NCI-H446 treated with DMSO at 0.1 percent for 48 hours (cell line): ENCODE measurements at regions not wholly inside any gene's neighbourhood (a gene's known extent, or its start where the extent isn't known, plus 50 kb on each side); places are given as distances from the start of the nearest gene placed in this dataset.

Source experiments
- DNase-seq: peaks from one replicate; lab custom pipeline; 2025; lab: John Stamatoyannopoulos, UW

- DNase-seq = peak; percentile 95
These were observed 53.0 kb upstream of the ANKEF1 start for GRCh38 chr20:9981829-9982228.

DNA sequence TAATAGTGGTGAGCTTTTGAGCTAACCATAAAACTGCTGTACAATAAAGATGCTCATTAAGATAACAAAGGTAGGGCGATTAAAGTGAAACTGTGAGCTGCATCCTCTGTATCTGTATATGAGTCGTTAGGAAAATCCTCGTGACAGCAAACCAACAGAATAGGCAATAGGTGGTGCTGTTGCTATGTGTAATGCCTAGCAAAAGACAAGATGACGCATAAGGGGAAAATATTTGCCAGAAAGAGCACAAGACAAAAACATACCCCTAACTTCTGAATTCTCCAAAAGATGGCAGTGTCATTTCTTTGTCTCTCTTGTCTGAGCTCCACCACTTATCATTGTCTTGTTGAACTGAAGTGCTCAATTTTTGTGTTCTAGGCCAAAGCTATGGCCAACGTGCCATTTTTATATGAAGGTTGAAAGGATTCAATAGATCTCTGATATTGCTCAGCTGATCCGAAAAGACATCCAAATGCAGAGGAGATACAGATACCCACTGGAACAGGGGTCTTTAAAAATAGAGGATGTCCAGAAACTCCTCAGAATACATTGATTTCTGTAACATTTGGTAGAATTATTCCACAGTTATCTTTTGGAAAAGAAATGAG lies 56.3 kb upstream of the ANKEF1 start:
- peak; percentile 97 for DNase-seq

GRCh38 chr20:9977629-9978028 lies 57.2 kb upstream of the ANKEF1 start:
- no peak for DNase-seq

DNA sequence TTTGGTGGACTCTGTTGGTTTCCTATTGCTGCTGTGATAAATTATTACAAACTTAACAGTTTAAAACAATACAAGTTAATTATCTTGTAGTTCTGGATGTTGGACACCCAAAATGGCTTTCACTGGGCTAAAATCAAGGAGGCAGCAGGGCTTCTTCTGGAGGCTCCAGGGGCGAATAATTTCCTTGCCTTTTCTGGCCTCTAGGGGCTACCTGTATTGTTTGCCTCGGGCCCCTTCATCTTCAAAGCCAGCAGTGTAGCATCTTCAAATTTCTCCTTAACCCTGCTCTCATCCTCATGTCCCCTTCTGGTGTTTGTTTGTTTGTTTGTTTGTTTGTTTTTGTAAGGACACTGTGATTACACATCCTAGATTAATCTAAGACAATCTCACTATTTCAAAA lies 60.5 kb upstream of the ANKEF1 start:
- no peak for DNase-seq

DNA sequence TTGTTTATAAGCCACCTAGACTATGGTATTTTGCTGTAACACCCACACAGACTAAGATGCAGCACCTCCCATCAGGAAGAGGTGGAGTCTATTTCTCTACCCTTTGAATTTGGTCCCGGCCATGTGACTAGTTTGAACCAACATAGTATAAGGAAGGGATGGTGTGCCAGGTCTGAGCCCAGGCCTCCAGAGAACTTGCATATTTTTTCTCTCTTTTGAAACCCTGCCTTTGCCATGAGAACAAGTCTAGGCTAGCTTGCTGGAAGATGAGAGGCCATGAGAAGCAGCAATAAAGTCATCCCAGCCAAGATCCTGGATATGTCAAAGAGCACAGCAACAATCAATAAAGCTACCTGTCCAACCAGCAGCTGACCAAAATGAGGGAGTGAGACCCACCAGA lies 63.0 kb upstream of the ANKEF1 start:
- no peak for DNase-seq

- no peak for DNase-seq
These were observed 65.2 kb upstream of the ANKEF1 start for GRCh38 chr20:9969626-9970025.

GRCh38 chr20:9968015-9968414 lies 66.8 kb upstream of the ANKEF1 start:
- no peak for DNase-seq

- no peak for DNase-seq
These were observed 67.8 kb upstream of the ANKEF1 start for GRCh38 chr20:9966966-9967365.

DNA sequence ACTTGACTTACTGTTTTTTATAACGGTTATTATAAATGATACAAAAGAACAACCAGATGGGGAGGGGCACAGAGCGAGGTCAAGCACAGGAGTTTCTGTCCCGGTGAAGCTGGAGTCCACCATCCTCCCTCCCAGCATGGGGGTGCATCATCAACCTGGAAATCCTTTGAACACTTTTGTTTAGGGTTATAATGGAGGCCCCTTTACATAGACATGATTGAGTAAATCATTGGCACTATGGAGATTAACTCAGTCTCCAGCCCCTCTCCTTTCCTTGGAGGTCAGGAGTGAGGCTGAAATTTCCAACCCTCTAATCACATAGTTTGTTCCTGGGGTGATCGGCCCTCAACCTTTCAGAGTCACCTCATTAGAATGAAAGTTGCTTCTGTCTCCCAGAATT lies 71.8 kb upstream of the ANKEF1 start:
- no peak for DNase-seq

- DNase-seq = no peak
These were observed 76.1 kb upstream of the ANKEF1 start for GRCh38 chr20:9958693-9959092.

DNA sequence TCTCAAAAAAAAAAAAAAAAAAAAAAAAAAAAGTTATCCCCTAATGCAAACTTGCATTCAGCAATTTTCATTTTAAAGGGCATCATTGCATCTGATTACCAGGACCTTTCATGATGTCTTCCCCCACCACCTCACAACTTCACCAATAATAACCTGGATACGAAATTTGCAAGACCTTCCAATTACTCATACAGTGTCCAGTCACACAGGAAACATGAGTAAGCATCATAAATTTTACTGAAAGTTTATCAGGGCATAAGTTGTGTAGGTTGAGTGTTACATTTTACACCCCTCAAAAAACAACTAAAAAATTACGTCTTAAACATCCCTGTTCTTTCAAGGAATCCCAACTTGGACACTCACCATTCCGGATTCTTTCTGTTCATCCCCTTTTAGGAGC lies 79.1 kb upstream of the ANKEF1 start:
- DNase-seq = no peak

DNA sequence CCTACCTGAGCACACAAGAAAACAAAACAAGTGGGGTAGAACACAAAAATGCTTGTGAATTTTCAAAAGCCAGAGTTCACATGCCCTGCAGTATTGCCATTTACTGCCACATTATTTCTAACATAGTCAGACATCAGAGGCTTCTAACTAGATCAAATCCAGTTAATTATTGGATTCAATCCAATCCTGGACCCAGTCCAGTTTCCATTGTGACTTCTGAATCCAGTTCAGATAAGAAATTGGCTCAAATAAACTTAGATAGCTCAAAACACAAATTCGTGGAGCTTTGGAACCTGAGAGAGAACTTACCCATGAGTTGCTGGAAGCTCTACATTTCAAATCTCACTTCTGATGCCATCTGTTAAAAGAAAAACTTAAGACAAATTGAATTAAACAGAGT lies 85.2 kb upstream of the ANKEF1 start:
- peak; percentile 20 for DNase-seq

- DNase-seq = no peak
These were observed 89.4 kb upstream of the ANKEF1 start for GRCh38 chr20:9945408-9945807.

DNA sequence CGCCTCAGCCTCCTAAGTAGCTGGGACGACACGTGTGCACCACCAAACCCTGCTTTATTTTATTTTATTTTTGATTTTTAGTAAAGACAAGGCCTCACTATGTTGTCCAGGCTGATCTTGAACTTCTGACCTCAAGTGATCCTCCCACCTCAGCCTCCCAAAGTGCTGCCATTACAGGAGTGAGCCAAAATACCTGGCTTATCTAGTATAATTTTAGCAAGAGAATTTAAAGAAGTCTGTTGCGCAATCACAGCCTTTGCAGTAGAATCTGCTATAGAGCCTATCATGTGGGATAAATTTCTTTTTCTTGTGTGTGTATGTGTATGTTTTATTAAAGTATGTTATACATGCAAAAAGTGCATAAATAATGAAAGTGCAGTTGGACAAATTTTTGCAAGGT lies 92.1 kb upstream of the ANKEF1 start:
- DNase-seq = no peak

DNA sequence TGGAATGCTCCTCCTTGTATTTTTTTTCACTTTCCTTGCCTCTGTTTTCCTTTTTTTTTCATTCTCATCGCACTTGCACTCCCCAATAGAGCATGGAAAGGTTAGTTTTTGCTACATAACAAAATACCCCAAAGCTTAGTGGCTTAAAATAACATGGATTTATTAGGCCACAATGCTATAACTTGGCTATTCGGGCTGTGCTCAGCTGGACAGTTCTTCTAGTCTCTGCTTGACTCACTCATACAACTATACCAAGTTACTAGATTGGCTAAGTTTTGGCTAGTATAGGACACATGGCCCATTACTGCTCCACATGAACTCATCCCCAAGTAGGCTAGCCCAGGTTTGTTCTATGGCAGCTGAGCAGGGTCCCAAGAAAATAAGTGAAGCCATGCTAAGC lies 94.5 kb upstream of the ANKEF1 start:
- DNase-seq = no peak

- no peak for DNase-seq
These were observed 95.6 kb upstream of the ANKEF1 start for GRCh38 chr20:9939231-9939630.

- DNase-seq = no peak
These were observed 96.4 kb upstream of the PAK5 start for GRCh38 chr20:9935285-9935684.

DNA sequence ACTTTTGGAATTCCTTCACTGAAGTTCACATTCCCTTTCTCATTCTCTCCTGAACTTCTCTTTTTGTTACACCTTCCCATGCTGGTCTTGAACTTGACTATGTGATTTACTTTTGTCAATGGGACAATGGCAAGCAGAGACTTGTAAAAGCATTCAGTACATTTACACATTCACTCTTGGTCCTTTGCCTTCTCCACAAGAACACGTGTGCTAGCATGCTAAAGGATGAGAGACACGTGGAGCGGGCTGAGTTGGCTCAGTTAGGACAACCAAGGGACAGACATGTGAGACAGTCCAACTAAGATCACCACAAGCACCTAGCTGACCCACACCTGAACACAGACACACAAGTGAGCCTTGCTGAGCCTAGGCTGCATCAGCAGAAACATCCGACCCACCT lies 91.3 kb upstream of the PAK5 start:
- DNase-seq = no peak

DNA sequence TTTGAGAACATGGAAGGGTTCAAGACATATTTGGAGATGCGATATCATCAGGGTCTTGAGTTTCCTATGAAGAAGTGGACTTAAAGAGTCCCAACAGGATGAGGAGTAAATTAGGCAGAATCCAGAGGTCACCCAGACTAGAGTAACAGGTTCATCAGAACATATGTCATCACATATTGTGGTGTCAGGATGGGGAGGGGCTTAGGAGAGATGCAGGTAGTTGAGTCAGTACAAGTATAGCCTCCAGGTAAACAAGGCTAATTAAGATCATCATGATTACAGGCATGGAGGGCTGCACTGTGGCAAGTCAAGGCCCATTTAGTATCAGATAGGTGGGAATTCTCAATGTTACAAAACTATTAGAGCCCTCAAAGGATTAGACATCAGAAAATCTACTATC lies 90.1 kb upstream of the PAK5 start:
- DNase-seq = no peak

DNA sequence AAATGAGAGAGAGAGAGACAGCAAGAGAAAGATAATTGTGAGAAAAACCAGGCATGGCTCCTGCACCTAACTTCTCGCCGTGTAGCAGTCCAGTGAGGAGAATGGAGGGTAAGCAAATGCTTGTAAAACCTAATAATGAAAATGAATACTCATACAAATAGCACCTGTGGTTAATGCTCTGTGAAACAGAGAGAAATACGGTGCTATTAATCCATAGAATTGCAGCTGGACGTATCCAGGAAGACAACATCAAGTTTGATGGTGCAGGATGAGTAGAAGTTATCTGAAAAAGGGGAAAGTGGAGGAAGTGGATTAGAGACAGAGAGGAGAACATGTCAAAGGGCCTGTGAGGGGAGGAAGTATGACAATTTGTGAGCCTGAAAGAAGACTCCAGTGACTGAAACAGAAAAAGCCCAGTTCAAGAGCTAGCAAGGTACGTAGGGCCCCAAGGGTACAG lies 89.4 kb upstream of the PAK5 start:
- DNase-seq = no peak

DNA sequence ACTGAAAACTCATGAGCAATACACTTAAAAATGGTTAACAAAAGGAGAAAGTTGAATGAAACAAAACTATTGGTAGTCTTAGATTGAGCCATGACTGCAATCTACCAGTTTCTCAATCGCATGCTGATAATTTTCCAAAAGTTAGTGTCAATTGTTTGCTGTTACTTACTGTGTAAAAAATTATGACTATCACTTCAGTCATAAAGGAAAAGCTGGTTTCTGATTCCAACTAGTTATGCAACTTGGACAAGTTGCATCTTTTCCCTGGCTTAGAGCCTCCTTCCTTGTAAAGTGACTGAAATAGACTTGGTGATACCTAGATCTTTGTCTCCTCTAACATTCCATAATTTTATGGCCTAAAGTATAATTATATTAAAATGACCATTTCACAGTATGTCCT lies 88.3 kb upstream of the PAK5 start:
- no peak for DNase-seq

- no peak for DNase-seq
These were observed 87.6 kb upstream of the PAK5 start for GRCh38 chr20:9926476-9926875.

DNA sequence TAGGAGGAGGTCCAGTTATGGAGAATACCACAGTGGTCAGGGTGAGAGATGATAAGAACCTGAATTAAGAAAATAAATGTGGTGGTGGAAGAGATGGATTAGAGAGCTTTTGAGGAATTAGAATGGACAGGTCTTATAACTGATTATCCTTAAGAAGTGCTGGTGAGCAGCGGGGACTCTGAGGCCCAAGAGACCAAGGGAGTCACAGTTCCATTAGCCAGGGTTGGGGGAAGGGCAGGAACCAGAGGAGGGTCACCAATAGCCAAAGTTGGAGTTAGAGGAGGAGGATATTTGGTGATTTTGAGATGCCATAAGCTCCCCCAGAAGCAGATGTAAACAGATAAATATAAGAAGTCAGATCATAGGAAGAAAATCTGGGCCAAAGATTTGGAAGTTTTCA lies 87.1 kb upstream of the PAK5 start:
- DNase-seq = no peak

GRCh38 chr20:9923648-9924047 lies 84.8 kb upstream of the PAK5 start:
- no peak for DNase-seq

GRCh38 chr20:9920866-9921265 lies 82.0 kb upstream of the PAK5 start:
- no peak for DNase-seq
